Gastrocnemius medialis (tissue), 4 donors: ENCODE measurements at regions not wholly inside any gene's neighbourhood (a gene's known extent, or its start where the extent isn't known, plus 50 kb on each side); places are given as distances from the start of the nearest gene placed in this dataset.

ENCODE experiments used
- CTCF ChIP-seq, 5 experiments: fragments of 450-650 bp in 3 of 5; fragments of 200-600 bp in 2 of 5; sonication (generic) in 2 of 5; IDR thresholded peaks in 4 of 5; conservative IDR thresholded peaks in 1 of 5; 1 replicate in 4 of 5; 2 replicates in 1 of 5; pipeline ENCODE4 v1.5.1; 2016 to 2019; ENCODE audit warnings: antibody characterized with exemption in 5 of 5, mild to moderate bottlenecking in 3 of 5, moderate library complexity in 3 of 5
- POLR2A ChIP-seq, 2 donors: fragments of 450-650 bp; IDR thresholded peaks; one replicate each; pipeline ENCODE4 v1.6.1; 2017; ENCODE audit warnings: antibody characterized with exemption in 2 of 2, mild to moderate bottlenecking in 2 of 2, moderate library complexity in 2 of 2

GRCh38 chr4:129213692-129214091 is 117.7 kb downstream of the C4orf33 start:
- no peak for TF ChIP-seq CTCF (IDR thresholded peaks at IDR 0.05 in 4 of 5, conservative IDR thresholded peaks at IDR 0.05 in 1 of 5)
- no peak for TF ChIP-seq POLR2A (IDR thresholded peaks at IDR 0.05)
